ENCODE measurements at regions not wholly inside any gene's neighbourhood (a gene's known extent, or its start where the extent isn't known, plus 50 kb on each side); places are given as distances from the start of the nearest gene placed in this dataset.

DNA sequence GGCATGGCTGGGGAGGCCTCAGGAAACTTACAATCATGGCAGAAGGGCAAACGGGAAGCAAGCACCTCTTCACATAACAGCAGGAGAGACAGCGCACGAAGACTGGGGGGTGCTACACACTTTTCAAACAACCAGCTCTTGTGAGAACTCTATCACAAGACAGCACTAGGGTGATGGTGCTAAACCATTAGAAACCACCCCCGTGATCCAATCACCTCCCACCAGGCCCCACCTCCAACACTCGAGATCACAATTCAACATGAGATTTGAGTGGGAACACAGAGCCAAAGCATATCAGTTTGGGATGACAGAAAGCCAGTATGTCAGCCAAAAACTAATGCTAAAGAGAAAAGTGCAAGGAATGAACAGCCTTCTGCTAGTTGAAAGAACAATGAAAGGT, 309.8 kb upstream of the CCDC54 start:
- Histone ChIP-seq H3K27me3 (ENCODE audit: insufficient read depth, poor library complexity, severe bottlenecking) (peaks cover 3% of the 10 kb centered on the region), H3K4me3 (replicated peaks; ENCODE audit: insufficient read depth, low read length) (no peak overlapping the region), H3K27ac (replicated peaks) (no peak overlapping the region)
- TF ChIP-seq, protein P1, sequence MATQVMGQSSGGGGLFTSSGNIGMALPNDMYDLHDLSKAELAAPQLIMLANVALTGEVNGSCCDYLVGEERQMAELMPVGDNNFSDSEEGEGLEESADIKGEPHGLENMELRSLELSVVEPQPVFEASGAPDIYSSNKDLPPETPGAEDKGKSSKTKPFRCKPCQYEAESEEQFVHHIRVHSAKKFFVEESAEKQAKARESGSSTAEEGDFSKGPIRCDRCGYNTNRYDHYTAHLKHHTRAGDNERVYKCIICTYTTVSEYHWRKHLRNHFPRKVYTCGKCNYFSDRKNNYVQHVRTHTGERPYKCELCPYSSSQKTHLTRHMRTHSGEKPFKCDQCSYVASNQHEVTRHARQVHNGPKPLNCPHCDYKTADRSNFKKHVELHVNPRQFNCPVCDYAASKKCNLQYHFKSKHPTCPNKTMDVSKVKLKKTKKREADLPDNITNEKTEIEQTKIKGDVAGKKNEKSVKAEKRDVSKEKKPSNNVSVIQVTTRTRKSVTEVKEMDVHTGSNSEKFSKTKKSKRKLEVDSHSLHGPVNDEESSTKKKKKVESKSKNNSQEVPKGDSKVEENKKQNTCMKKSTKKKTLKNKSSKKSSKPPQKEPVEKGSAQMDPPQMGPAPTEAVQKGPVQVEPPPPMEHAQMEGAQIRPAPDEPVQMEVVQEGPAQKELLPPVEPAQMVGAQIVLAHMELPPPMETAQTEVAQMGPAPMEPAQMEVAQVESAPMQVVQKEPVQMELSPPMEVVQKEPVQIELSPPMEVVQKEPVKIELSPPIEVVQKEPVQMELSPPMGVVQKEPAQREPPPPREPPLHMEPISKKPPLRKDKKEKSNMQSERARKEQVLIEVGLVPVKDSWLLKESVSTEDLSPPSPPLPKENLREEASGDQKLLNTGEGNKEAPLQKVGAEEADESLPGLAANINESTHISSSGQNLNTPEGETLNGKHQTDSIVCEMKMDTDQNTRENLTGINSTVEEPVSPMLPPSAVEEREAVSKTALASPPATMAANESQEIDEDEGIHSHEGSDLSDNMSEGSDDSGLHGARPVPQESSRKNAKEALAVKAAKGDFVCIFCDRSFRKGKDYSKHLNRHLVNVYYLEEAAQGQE (IDR thresholded peaks at IDR 0.05; ENCODE audit: insufficient replicate concordance, low read depth), result no peak
- TF ChIP-seq SPI1 (IDR thresholded peaks at IDR 0.05; ENCODE audit: borderline replicate concordance, low read depth) (no peak), POLR2AphosphoS5 (IDR thresholded peaks at IDR 0.05; ENCODE audit: low read depth) (no peak), GABPA (IDR thresholded peaks at IDR 0.05; ENCODE audit: low read depth) (no peak)
- TF ChIP-seq, protein P2, sequence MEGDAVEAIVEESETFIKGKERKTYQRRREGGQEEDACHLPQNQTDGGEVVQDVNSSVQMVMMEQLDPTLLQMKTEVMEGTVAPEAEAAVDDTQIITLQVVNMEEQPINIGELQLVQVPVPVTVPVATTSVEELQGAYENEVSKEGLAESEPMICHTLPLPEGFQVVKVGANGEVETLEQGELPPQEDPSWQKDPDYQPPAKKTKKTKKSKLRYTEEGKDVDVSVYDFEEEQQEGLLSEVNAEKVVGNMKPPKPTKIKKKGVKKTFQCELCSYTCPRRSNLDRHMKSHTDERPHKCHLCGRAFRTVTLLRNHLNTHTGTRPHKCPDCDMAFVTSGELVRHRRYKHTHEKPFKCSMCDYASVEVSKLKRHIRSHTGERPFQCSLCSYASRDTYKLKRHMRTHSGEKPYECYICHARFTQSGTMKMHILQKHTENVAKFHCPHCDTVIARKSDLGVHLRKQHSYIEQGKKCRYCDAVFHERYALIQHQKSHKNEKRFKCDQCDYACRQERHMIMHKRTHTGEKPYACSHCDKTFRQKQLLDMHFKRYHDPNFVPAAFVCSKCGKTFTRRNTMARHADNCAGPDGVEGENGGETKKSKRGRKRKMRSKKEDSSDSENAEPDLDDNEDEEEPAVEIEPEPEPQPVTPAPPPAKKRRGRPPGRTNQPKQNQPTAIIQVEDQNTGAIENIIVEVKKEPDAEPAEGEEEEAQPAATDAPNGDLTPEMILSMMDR (IDR thresholded peaks at IDR 0.05; ENCODE audit: insufficient read depth, low read length), result no peak
- no peak for DNase-seq (ENCODE audit: low read depth in 1 of 2, low spot score in 1 of 2)

DNA sequence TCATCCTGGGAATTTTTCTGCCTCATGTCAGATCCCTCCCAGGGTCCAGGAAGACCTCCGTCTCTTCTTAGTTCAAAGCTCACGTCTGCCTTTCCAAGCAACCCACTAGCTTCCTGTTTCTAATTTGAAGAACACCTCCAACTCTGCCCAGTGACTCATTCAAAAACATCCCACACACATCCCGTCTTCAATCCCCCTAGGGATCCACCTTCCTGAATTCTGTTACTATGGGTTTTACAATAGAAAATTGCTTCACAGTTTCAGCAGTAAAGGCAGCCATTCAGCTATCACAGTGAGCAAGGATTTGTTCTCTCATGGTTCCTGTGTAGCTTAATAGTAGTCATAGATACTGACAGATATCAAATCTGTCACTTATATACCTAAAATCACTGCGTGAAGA, 308.3 kb upstream of the CCDC54 start:
- Histone ChIP-seq H3K4me3 (replicated peaks; ENCODE audit: insufficient read depth, low read length) (no peak overlapping the region), H3K27ac (replicated peaks) (no peak overlapping the region), H3K27me3 (ENCODE audit: insufficient read depth, poor library complexity, severe bottlenecking) (peaks cover 3% of the 10 kb centered on the region)
- no peak for TF ChIP-seq POLR2AphosphoS5 (IDR thresholded peaks at IDR 0.05; ENCODE audit: low read depth)
- TF ChIP-seq, protein P1 (IDR thresholded peaks at IDR 0.05; ENCODE audit: insufficient replicate concordance, low read depth), result no peak
- TF ChIP-seq GABPA (IDR thresholded peaks at IDR 0.05; ENCODE audit: low read depth), result no peak
- no peak for TF ChIP-seq SPI1 (IDR thresholded peaks at IDR 0.05; ENCODE audit: borderline replicate concordance, low read depth)
- TF ChIP-seq, protein P2 (IDR thresholded peaks at IDR 0.05; ENCODE audit: insufficient read depth, low read length), result no peak
- no peak for DNase-seq (ENCODE audit: low read depth in 1 of 2, low spot score in 1 of 2)

DNA sequence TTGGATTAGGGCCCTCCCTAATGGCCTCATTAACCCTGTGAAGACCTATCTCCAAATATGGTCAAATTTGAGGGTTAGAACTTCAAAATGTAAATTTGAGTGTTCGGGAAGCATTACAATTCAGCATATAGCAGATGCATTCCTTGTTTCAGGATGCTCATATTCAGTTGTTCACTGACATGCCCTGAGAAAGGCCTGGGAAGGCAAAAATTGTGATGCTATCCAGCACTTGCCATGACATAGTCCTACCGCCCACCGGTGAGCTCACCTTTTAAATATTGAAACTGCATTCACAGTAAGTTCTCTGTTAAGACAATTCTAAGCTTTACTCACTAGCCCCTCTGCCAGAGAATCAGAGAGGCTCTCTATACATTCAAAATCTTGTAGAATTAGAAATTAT, 300.3 kb upstream of the CCDC54 start:
- H3K27me3 ChIP-seq (ENCODE audit: insufficient read depth, poor library complexity, severe bottlenecking), result no peaks in the 10 kb centered on the region
- TF ChIP-seq, protein P1 (IDR thresholded peaks at IDR 0.05; ENCODE audit: insufficient replicate concordance, low read depth), result no peak
- no peak for TF ChIP-seq POLR2AphosphoS5 (IDR thresholded peaks at IDR 0.05; ENCODE audit: low read depth)
- TF ChIP-seq GABPA (IDR thresholded peaks at IDR 0.05; ENCODE audit: low read depth), result no peak
- TF ChIP-seq, protein P2 (IDR thresholded peaks at IDR 0.05; ENCODE audit: insufficient read depth, low read length), result no peak
- no peak for TF ChIP-seq SPI1 (IDR thresholded peaks at IDR 0.05; ENCODE audit: borderline replicate concordance, low read depth)

More for the DNA sequence above, 300.3 kb upstream of the CCDC54 start:
- Histone ChIP-seq H3K27ac (replicated peaks) (no peak overlapping the region), H3K4me3 (replicated peaks; ENCODE audit: insufficient read depth, low read length) (no peak overlapping the region)
- no peak for DNase-seq (ENCODE audit: low read depth in 1 of 2, low spot score in 1 of 2)

Measured in HL-60 (cell line).